Epithelial cell of proximal tubule (primary cell): ENCODE measurements at regions not wholly inside any gene's neighbourhood (a gene's known extent, or its start where the extent isn't known, plus 50 kb on each side); places are given as distances from the start of the nearest gene placed in this dataset.

Experiments
- DNase-seq: peaks from one replicate; pipeline ENCODE4 v3.0.0-alpha.2; 2011; ENCODE audit warnings: low read depth
- H3K4me3 ChIP-seq: 2 replicates; pipeline ENCODE4 v1.5.1; 2011; ENCODE audit warnings: low read depth, mild to moderate bottlenecking, low read length
- CTCF ChIP-seq: conservative IDR thresholded peaks from 2 replicates; pipeline ENCODE4 v1.5.1; 2012; ENCODE audit warnings: low read depth, mild to moderate bottlenecking, low read length

- DNase-seq, result no peak
- no peak overlapping the region for H3K4me3 ChIP-seq
- TF ChIP-seq CTCF, result no peak
Observed at GRCh38 chr15:96610757-96611156, 280.3 kb downstream of the NR2F2 start.

- no peak for DNase-seq
- no peak overlapping the region for H3K4me3 ChIP-seq
- TF ChIP-seq CTCF, result no peak
Observed at GRCh38 chr15:96612917-96613316, 282.4 kb downstream of the NR2F2 start.

GRCh38 chr15:96619174-96619573 lies 288.7 kb downstream of the NR2F2 start:
- no peak overlapping the region for H3K4me3 ChIP-seq
- no peak for DNase-seq
- TF ChIP-seq CTCF, result no peak

- no peak overlapping the region for H3K4me3 ChIP-seq
- no peak for TF ChIP-seq CTCF
- no peak for DNase-seq
Observed at GRCh38 chr15:96622714-96623113, 292.2 kb downstream of the NR2F2 start.

GRCh38 chr15:96625256-96625655 lies 294.8 kb downstream of the NR2F2 start:
- DNase-seq, result no peak
- H3K4me3 ChIP-seq, result no peak overlapping the region
- no peak for TF ChIP-seq CTCF

- no peak for TF ChIP-seq CTCF
- no peak for DNase-seq
- no peak overlapping the region for H3K4me3 ChIP-seq
Observed at GRCh38 chr15:96627031-96627568, 296.6 kb downstream of the NR2F2 start.

- H3K4me3 ChIP-seq, result no peak overlapping the region
- TF ChIP-seq CTCF, result no peak
- DNase-seq, result peak; percentile 3
Observed at GRCh38 chr15:96629511-96629910, 299.0 kb downstream of the NR2F2 start.
